Caco-2 (cell line): ENCODE measurements at regions not wholly inside any gene's neighbourhood (a gene's known extent, or its start where the extent isn't known, plus 50 kb on each side); places are given as distances from the start of the nearest gene placed in this dataset.

Experiments
- BruUV-seq: library from RNA; stranded (reverse); fragments of 400-500 nt; replicated peaks from 2 replicates; lab custom pipeline; 2021; lab: Mats Ljungman, UMichigan
- CTCF ChIA-PET: fragments of 300-600 bp; sonication (Branson Sonifier 250); formaldehyde crosslinking; loops from one replicate; lab custom pipeline; 2022; ENCODE audit warnings: antibody characterized with exemption; lab: Charles Lee
- POLR2A ChIA-PET: fragments of 300-600 bp; sonication (Branson Sonifier 250); formaldehyde crosslinking; loops from one replicate; lab custom pipeline; 2022; ENCODE audit warnings: antibody characterized with exemption; lab: Charles Lee
- DNase-seq, 2 experiments: peaks; one replicate each; pipeline versions ENCODE4 v3.0.0 to v3.0.0-alpha.2; 2020 to 2022
- H3K27me3 ChIP-seq: replicated peaks from 2 replicates; pipeline ENCODE4 v1.6.0; 2011; ENCODE audit warnings: low read length; ENCODE audit not compliant: control insufficient read depth, insufficient read depth
- H3K36me3 ChIP-seq: 2 replicates; pipeline ENCODE4 v1.5.1; 2011; ENCODE audit warnings: low read length; ENCODE audit not compliant: control insufficient read depth, insufficient read depth
- H3K4me1 ChIP-seq: fragments of 250-450 bp; sonication (Bioruptor Pico); 2 replicates; pipeline ENCODE4 v1.5.1; 2020; ENCODE audit warnings: mild to moderate bottlenecking
- H3K4me3 ChIP-seq: 2 replicates; pipeline ENCODE4 v1.5.1; 2011; ENCODE audit warnings: low read depth, mild to moderate bottlenecking, control low read depth, low read length
- H3K9me3 ChIP-seq: fragments of 250-450 bp; sonication (Bioruptor Pico); 2 replicates; pipeline ENCODE4 v1.5.1; 2020; ENCODE audit warnings: mild to moderate bottlenecking, moderate library complexity
- H3K27ac Mint-ChIP-seq: one replicate; pipeline ENCODE4 v1.8.0; 2022; ENCODE audit warnings: mixed read lengths; ENCODE audit not compliant: unreplicated experiment
- H3K27me3 Mint-ChIP-seq: one replicate; pipeline ENCODE4 v1.8.0; 2022; ENCODE audit warnings: mixed read lengths; ENCODE audit not compliant: insufficient read depth, unreplicated experiment
- H3K36me3 Mint-ChIP-seq: one replicate; pipeline ENCODE4 v1.8.0; 2022; ENCODE audit warnings: mild to moderate bottlenecking, mixed read lengths; ENCODE audit not compliant: insufficient read depth, unreplicated experiment
- H3K4me1 Mint-ChIP-seq: one replicate; pipeline ENCODE4 v1.8.0; 2022; ENCODE audit warnings: low read depth, mixed read lengths; ENCODE audit not compliant: unreplicated experiment
- H3K4me3 Mint-ChIP-seq: one replicate; pipeline ENCODE4 v1.8.0; 2022; ENCODE audit warnings: mild to moderate bottlenecking, moderate library complexity, mixed read lengths; ENCODE audit not compliant: unreplicated experiment
- H3K9me3 Mint-ChIP-seq: one replicate; pipeline ENCODE4 v1.8.0; 2022; ENCODE audit warnings: mixed read lengths; ENCODE audit not compliant: unreplicated experiment
- intact Hi-C: fragments of 100-400 bp; cut with micrococcal nuclease; formaldehyde crosslinking; loops from one replicate; pipeline ENCODE4 v1.10.0; 2022; ENCODE audit not compliant: unreplicated experiment
- TF ChIP-seq, protein P1 (sequence below), 2 experiments: fragments of 200-600 bp in 1 of 2; IDR thresholded peaks; 1 replicate in 1 of 2; 2 replicates in 1 of 2; pipeline versions ENCODE4 v1.5.1 to v1.8.0; 2011 to 2022; ENCODE audit warnings: antibody characterized with exemption in 1 of 2, control low read depth in 1 of 2, inconsistent platforms in 1 of 2, low read depth in 1 of 2, low read length in 1 of 2, mild to moderate bottlenecking in 1 of 2, moderate library complexity in 1 of 2; ENCODE audit not compliant: insufficient read depth in 1 of 2, severe bottlenecking in 1 of 2, unreplicated experiment in 1 of 2

DNA sequence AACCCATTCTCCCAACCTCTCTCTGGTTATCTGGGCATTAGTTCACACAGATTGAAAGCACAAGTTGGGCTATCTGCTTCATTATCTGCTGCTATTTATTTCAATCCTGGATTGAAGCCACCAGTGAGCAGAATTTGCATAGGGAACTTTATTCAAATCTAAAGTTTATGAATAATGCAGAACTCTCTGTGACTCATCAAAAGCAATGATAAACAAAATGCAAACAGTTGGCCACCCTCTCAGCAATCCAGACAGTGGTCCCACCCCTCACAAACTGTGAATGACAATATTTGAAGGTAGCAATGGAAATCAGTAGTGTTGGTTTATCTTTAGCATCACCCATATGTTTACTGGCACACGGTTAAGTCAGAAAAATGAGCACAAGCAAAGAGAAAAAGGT lies 106.8 kb upstream of the TMEM178A start:
- Mint-ChIP-seq H3K9me3 (peaks cover 15% of the 10 kb centered on the region), H3K4me3 (no peak overlapping the region), H3K4me1 (no peaks in the 10 kb centered on the region), H3K27me3 (no peaks in the 10 kb centered on the region), H3K27ac (no peak overlapping the region), H3K36me3 (no peaks in the 10 kb centered on the region)
- no TSS peak for BruUV-seq
- intact Hi-C loops = no loop called here
- TF ChIP-seq, protein P1, sequence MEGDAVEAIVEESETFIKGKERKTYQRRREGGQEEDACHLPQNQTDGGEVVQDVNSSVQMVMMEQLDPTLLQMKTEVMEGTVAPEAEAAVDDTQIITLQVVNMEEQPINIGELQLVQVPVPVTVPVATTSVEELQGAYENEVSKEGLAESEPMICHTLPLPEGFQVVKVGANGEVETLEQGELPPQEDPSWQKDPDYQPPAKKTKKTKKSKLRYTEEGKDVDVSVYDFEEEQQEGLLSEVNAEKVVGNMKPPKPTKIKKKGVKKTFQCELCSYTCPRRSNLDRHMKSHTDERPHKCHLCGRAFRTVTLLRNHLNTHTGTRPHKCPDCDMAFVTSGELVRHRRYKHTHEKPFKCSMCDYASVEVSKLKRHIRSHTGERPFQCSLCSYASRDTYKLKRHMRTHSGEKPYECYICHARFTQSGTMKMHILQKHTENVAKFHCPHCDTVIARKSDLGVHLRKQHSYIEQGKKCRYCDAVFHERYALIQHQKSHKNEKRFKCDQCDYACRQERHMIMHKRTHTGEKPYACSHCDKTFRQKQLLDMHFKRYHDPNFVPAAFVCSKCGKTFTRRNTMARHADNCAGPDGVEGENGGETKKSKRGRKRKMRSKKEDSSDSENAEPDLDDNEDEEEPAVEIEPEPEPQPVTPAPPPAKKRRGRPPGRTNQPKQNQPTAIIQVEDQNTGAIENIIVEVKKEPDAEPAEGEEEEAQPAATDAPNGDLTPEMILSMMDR (IDR thresholded peaks at IDR 0.05; ENCODE audit: insufficient read depth in 1 of 2, low read depth in 1 of 2, low read length in 1 of 2, severe bottlenecking in 1 of 2, unreplicated experiment in 1 of 2) = no peak
- no peak overlapping the region for H3K4me3 ChIP-seq
- DNase-seq = no peak
- ChIA-PET CTCF (no interaction called here), POLR2A (interaction anchor here (0.6 kb wide), 1 partner anchor 121 kb away, joined by 3 read pairs; no protein-coding TSS in a partner anchor)
- H3K36me3 ChIP-seq = no peaks in the 10 kb centered on the region
- no peaks in the 10 kb centered on the region for H3K4me1 ChIP-seq
- H3K27me3 ChIP-seq = no peaks in the 10 kb centered on the region
- H3K9me3 ChIP-seq = peaks cover 13% of the 10 kb centered on the region

DNA sequence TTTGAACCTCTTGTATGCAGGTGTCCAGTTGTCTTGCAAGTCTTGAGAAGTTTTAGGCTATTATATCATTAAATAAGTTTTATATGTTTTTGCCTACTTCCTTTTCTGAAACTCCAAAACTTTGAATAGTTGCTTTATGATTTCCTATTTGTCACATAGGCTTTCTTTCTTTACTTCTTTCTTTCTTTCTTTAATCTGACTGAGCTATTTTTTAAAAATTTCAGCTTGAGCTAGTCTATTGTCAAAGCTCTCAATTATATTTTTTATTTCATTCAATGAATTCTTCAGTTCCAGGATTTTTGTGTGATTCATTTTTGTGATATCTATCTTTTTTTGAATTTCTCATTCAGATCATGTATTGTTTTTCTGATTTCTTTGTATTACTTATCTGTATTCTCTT lies 102.1 kb upstream of the TMEM178A start:
- Mint-ChIP-seq H3K9me3 (peaks cover 21% of the 10 kb centered on the region), H3K4me3 (no peak overlapping the region), H3K36me3 (peaks cover 7% of the 10 kb centered on the region), H3K27ac (peak overlapping the region; percentile 42), H3K27me3 (no peaks in the 10 kb centered on the region), H3K4me1 (peaks cover 14% of the 10 kb centered on the region)
- ChIA-PET CTCF (no interaction called here), POLR2A (no interaction called here)
- intact Hi-C loops = no loop called here
- no TSS peak for BruUV-seq
- TF ChIP-seq, protein P1 (IDR thresholded peaks at IDR 0.05; ENCODE audit: insufficient read depth in 1 of 2, low read depth in 1 of 2, low read length in 1 of 2, severe bottlenecking in 1 of 2, unreplicated experiment in 1 of 2) = no peak
- Histone ChIP-seq H3K27me3 (no peaks in the 10 kb centered on the region), H3K36me3 (no peaks in the 10 kb centered on the region), H3K4me3 (no peak overlapping the region), H3K4me1 (peaks cover 11% of the 10 kb centered on the region), H3K9me3 (peaks cover 18% of the 10 kb centered on the region)
- no peak for DNase-seq

DNA sequence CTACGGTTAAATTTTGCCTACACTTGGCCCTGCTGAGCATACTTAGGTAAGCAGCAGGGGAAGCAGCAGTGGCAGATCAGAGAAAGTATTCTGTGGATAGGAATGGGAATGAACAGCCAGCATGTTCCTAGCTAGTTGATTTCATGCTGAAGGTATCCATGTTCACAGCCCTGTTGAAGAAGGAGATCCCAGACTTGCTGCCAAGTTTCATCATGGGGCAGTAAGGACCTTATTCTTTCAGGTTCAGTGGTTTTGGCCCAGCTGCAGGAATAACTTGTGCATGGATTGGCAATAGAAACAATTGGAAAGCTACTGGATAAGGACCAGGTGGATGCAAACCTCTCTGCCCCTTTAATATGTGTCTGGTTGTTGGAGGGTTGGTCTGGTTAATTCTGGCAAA lies 98.2 kb upstream of the TMEM178A start:
- no TSS peak for BruUV-seq
- Histone ChIP-seq H3K4me1 (peaks cover 18% of the 10 kb centered on the region), H3K36me3 (no peaks in the 10 kb centered on the region), H3K4me3 (no peak overlapping the region), H3K27me3 (no peaks in the 10 kb centered on the region), H3K9me3 (peaks cover 11% of the 10 kb centered on the region)
- CTCF ChIA-PET = no interaction called here
- intact Hi-C loops = no loop called here
- H3K4me3 Mint-ChIP-seq = no peak overlapping the region
- POLR2A ChIA-PET = no interaction called here
- H3K27me3 Mint-ChIP-seq = no peaks in the 10 kb centered on the region
- H3K27ac Mint-ChIP-seq = peak overlapping the region; percentile 73
- H3K9me3 Mint-ChIP-seq = peaks cover 20% of the 10 kb centered on the region
- DNase-seq = no peak
- peaks cover 7% of the 10 kb centered on the region for H3K36me3 Mint-ChIP-seq
- TF ChIP-seq, protein P1 (IDR thresholded peaks at IDR 0.05; ENCODE audit: insufficient read depth in 1 of 2, low read depth in 1 of 2, low read length in 1 of 2, severe bottlenecking in 1 of 2, unreplicated experiment in 1 of 2) = no peak
- peaks cover 27% of the 10 kb centered on the region for H3K4me1 Mint-ChIP-seq
